H54 (cell line): ENCODE measurements at regions not wholly inside any gene's neighbourhood (a gene's known extent, or its start where the extent isn't known, plus 50 kb on each side); places are given as distances from the start of the nearest gene placed in this dataset.

Experiments used
- DNase-seq: peaks from one replicate; pipeline ENCODE4 v3.0.0; 2011; ENCODE audit warnings: low spot score, mixed read lengths; ENCODE audit not compliant: insufficient read length
- FAIRE-seq: peaks from 3 replicates; lab custom pipeline; 2011; peaks lifted over from hg19 to GRCh38; lab: Jason Lieb, UNC
- POLR2A ChIP-seq: IDR thresholded peaks from 2 replicates; pipeline ENCODE4 v1.6.1; 2011; ENCODE audit warnings: low read depth, mild to moderate bottlenecking, low read length

DNA sequence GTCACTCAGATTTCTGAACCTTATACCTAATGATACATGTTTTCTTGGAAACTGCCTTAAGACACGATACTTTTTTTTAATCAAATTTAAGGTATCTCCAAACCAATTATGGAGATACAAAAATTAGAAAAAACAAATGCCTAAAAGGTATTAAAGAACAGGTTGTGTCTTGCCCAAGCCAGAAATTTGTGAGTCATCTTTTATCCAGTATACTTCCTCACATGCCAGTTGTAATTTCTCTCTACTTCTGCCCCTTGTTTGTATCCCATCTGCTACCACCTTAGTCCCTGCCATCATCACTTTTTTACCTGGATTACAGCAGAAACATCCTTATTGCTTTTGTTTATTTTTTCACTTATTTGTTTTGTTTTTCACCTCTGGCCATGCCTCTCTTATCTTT, 571.2 kb upstream of the DAB2 start:
- DNase-seq (no peak), FAIRE-seq (peak; percentile 48)
- no peak for TF ChIP-seq POLR2A

DNA sequence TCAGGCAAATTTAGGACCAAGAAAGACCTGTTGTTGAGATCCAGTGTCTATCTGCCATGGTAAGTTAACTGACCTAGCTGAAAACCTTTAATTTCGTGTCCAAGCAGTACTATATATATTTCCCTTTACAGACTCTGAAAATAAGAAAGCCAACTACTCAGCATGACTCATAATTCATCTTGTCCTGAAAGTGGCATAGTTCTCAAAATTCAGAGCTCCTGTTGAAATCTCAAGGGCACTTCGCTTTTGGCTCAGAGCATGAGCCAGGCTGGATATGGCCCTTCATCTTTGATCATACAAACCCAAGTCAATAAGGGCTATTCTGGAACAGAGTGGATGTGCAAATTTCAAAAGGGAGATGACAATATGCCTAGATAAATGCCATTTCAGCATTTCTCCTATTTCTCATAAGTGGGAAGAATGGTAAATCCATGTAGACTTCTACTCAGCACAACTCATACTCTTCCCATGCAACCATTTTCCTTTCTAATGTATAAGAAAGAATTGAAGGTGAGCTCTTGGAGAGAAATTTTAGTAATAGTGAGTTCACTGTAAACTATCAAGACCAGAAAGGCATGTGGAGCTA, 567.9 kb upstream of the DAB2 start:
- DNase-seq, result no peak
- no peak for TF ChIP-seq POLR2A
- peak; percentile 88 for FAIRE-seq

DNA sequence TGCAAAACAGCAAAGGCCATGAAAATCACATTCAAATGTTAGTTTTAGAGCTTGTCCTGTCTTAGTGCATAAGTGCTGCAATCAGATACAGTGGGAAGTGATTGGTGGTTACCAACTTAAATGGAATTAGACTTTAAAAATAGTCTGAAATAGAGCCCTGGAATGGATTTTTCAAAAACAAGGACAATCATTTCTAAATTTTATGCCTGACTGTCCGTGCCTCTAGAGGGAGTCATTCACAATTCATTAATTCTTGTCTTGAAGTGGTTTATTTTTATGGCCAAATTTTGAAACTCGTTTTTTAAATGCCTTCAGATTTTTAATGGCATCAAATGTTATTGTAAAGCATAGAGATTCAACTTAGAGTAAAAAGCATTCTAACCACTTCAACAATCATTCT, 561.8 kb upstream of the DAB2 start:
- no peak for DNase-seq
- no peak for TF ChIP-seq POLR2A
- FAIRE-seq, result peak; percentile 23

DNA sequence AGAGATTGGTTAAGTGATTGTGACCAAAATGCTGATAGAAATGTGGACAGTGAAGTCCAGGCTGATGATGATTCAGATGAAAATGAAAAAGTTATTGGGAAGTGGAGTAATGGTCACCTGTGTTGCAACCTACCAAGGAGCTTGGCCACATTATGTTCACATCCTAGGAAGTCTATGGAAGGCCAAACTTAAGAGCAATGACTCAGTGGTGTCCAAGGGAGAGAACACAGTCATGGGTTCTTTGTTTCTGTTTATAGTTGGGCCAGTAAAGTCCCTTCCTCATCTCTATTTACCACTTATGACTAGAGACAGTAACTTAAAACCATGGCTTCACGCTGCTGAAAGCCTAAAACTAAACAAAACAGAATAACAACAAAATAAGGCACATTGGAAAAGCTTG, 555.3 kb upstream of the DAB2 start:
- TF ChIP-seq POLR2A, result no peak
- DNase-seq (no peak), FAIRE-seq (peak; percentile 33)

DNA sequence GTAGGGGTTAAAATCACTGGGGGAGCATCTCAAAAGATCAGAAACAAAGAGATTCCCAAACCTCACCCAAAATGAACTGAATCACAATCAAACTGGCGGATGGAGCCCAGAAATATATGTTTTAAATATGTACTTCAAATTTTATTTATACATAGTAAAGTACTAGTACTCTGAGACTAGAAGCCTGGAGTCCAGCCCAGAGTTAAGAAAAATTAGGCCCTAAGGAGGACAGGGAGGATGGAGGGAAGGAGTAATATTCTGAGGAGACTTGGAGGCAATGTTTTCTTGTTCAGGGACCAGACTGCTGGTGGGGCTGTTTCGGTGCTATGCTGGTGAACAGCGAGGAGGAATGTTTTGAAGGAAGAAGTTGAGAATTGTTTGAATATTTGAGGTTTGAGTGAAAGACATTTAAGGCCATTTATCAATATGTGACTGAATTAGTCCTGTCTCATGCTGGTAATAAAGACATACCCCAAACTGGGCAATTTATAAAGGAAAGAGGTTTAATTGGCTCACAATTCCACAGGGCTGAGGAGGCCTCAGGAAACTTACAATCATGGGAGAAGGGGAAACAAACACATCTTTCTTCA, 552.4 kb upstream of the DAB2 start:
- TF ChIP-seq POLR2A, result no peak
- no peak for DNase-seq
- FAIRE-seq, result no peak

DNA sequence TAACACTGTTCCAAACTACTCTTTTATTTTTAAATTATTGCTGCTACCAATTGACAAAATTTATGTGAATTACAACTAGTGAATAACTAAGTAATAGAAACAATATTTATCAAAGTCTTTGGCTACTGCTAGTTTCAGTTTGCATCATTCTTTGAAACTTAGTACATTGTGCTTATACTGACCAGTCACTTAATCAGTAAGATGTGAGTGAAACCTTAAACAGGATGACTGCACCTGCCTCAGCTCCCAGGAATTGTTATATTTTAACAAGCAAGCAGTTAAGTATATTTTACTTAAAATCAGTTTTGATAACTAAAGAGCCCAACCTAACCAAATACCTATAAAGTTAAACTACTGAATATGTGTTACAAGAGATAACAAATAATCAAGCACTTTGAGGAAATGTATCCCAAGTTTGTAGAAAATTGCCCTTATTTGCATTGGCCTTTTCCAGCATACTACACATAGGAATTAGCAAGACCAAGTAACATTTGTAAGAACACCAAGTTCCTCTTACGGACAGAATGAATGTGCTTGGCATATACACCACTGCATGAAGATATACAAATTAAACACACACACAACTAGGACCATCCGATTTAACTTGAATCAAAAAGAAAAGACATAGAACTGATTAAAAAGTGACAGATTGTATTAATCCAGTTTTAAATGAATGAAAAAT, 545.5 kb upstream of the DAB2 start:
- no peak for TF ChIP-seq POLR2A
- FAIRE-seq (peak; percentile 36), DNase-seq (no peak)

DNA sequence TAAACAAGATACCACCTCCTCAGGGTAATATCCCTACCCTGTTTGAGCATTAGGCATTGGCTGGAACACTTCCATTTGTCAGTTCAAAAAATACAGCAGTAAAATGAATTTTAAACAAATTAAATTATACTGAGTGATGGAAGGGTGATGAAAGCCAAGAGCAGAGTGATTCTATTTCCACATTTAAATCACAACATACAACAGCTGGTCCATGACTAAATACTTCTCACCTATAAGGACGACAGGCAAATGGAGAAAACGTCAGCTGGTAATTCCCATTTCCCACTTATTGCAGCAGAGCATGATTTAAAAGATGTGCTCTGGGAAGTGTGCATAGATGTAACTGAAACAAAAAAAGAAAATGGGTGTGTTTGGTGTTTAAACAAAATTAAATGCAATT, 543.6 kb upstream of the DAB2 start:
- FAIRE-seq (no peak), DNase-seq (no peak)
- no peak for TF ChIP-seq POLR2A

DNA sequence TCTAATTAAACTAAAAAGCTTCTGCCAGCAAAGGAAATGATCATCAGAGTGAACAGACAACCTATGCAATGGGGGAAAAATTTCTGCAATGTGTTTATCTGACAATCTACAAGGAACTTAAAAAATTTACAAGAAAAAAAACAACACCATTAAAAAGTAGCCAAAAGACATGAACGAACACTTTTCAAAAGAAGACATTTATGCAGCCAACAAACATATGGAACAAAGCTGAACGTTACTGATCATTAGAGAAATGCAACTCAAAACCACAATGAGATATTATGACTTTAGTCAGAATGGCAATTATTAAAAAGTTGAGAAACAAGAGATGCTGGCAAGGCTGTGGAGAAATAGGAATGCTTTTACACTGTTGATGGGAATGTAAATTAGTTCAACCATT, 530.4 kb upstream of the DAB2 start:
- FAIRE-seq, result no peak
- no peak for TF ChIP-seq POLR2A
- DNase-seq, result no peak

DNA sequence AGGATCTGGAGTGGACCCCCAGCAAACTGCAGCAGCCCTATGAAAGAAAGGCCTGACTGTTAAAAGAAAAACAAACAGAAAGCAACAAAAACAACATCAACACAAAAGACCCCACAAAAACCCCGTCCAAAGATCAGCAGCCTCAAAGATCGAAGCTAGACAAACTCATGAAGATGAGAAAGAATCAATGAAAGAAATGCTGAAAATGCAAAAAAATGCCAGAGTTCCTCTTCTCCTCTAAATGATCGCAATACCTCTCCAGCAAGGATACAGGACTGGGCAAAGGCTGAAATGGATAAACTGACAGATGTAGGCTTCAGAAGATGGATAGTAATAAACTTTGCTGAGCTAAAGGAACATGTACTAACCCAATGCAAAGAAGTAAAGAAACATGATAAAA, 526.3 kb upstream of the DAB2 start:
- no peak for TF ChIP-seq POLR2A
- FAIRE-seq (no peak), DNase-seq (no peak)

DNA sequence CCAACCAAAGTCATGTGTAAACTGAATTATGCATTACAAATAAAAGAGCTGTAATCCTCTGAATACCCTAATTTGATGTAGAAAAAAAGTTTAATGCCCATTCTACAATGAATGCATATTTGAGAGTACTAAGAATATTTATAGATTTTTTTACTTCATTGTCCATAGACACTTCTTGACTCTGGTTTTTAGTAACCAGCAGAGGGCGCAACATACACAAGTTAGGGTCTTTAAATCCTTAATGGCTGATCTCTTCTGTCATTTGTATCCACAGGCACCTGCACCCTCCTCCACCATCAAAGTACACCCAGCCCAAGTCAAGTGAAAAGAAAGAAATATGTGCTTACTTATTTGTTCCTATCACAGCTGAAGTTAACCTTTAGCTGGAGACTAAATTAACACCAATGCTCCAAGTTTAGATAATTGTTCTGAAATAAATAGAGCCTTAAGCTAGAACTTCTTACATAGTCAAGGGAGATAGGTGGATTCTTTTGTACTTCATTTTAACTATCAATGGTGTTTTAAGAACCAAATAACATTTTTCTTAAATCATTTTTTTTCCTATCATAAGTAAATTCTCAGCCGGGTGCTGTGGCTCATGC, 524.2 kb upstream of the DAB2 start:
- DNase-seq (peak; percentile 19), FAIRE-seq (peak; percentile 95)
- no peak for TF ChIP-seq POLR2A

DNA sequence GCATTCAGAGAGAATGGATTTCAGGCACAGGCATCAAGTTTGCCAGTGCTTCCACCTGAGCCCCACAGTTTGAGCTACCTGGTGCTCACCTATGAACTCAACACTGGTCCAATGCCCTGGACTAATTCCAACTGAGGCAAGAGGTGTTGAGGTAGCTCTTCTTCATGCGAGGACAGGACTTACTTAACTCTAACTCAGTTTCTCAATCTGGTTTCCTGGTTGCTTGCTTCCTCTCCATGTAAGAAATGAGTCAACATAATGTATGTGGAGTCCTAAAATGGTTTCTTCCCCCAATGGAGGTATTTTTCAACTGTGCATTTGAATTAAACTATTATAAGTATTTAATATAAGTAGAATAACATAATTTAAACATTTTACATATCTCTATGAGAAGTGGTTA, 523.6 kb upstream of the DAB2 start:
- TF ChIP-seq POLR2A, result no peak
- DNase-seq (no peak), FAIRE-seq (no peak)

DNA sequence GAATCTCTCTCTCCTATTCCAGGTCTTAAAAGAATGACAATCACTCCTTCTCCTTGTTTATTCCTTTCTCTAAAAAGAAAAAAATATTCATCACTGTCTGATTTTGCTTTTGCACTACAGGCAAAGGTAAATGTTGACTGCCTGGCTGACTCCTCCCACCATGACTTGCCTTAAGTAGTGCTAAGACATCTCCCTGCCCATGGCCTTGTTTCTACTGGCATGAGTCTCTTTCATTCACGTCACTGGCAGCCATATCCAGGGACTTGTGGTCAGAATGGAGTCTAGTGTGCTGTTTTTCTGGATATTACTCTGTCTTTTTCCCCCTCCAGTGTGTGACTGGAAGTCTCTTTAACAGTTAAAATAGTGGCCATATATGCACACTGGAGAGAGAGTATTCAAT, 522.9 kb upstream of the DAB2 start:
- no peak for TF ChIP-seq POLR2A
- FAIRE-seq (peak; percentile 38), DNase-seq (no peak)

DNA sequence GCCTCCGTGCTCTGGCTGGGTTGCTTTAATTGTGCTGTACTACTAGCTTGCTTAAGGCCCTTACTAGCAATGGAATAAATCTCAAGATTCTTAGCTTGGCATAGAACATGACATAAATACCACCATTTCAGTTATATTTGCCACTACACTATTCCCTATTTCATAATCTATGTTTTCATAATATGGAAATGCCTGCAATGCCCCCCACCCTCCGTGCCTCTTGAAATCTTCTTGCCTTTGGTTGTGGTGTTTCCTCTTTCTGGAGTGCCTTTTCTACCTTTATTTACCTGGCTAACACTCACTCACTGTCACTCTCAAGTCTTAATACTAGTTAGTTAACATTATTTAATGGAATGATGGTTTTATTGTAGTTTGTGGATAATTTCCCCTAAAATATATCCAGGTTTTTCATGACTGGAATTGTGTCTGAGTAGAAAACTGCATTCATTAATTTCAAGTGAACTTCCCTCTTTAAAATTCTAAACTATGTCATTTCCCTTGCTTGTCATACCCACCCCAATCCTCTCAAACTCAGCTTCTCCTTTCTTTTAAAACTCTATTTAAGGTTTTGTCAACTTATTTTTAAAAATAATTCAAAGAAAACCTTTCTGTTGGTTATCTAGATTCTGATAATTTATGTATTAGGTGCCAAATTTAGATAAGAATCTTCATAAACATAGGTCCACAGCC, 521.7 kb upstream of the DAB2 start:
- DNase-seq, result no peak
- no peak for TF ChIP-seq POLR2A
- peak; percentile 36 for FAIRE-seq

DNA sequence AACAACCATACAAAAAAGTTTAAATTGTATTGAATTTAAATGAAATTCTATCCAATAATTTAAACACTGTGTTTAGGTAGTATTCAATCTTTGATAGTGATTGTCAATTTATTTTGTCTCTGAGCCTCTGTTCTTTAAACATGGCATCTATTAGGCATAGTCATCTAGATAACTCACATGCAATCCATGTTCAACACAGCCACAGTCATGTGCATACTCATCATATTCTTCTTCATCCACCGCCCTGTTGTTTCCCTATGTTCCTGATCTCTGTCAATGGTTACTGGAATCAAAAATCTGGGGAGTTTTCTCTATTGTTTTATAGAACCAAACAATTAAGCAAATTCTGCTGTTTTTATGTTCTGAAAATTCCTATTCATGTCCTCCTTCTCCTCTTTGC, 521.1 kb upstream of the DAB2 start:
- peak; percentile 61 for FAIRE-seq

DNA sequence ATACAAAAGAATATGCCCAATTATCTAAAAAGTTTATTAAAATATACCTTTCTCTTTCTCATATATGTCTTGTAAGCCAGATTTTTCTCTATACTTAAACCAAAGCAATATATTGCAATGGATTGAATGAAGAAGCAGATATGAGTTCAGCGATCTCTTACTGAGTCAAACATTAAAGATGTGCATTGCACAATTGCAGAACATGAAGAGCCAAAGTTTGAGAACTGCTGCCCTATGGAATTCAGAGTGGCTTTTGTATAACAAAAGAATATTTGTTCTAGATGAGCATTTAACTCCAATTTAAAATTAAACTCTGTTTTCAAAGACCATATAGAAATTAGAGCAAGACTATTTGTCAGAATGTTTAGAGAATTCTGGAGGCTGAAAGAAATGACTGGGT, 519.0 kb upstream of the DAB2 start:
- no peak for DNase-seq
- FAIRE-seq, result no peak

More for the DNA sequence above, 521.1 kb upstream of the DAB2 start:
- no peak for DNase-seq
- no peak for TF ChIP-seq POLR2A

More for the DNA sequence above, 519.0 kb upstream of the DAB2 start:
- no peak for TF ChIP-seq POLR2A
